Activated naive CD8-positive, alpha-beta T cell treated with anti-CD3 and anti-CD28 coated beads, Interleukin-2, amount 50 U/mL, for 24 hours (primary cell): ENCODE measurements at regions not wholly inside any gene's neighbourhood (a gene's known extent, or its start where the extent isn't known, plus 50 kb on each side); places are given as distances from the start of the nearest gene placed in this dataset.

Experiments used
- ATAC-seq: fragments of 150-1000 bp; cut with Tn5 transposase; one replicate; pipeline ENCODE4 v1.10.0; 2021
- DNase-seq: peaks from one replicate; pipeline ENCODE4 v3.0.0; 2021
- H3K27ac Mint-ChIP-seq: one replicate; pipeline ENCODE4 v1.8.0; 2021; ENCODE audit warnings: mild to moderate bottlenecking, mixed read lengths
- H3K27me3 Mint-ChIP-seq: one replicate; pipeline ENCODE4 v1.8.0; 2021; ENCODE audit warnings: mixed read lengths
- H3K36me3 Mint-ChIP-seq: one replicate; pipeline ENCODE4 v1.8.0; 2021; ENCODE audit warnings: low read depth, mixed read lengths
- H3K4me1 Mint-ChIP-seq: one replicate; pipeline ENCODE4 v1.8.0; 2021; ENCODE audit warnings: mixed read lengths
- H3K4me3 Mint-ChIP-seq: one replicate; pipeline ENCODE4 v1.8.0; 2021; ENCODE audit warnings: mild to moderate bottlenecking, moderate library complexity, mixed read lengths
- H3K9me3 Mint-ChIP-seq: one replicate; pipeline ENCODE4 v1.8.0; 2021; ENCODE audit warnings: mixed read lengths

DNA sequence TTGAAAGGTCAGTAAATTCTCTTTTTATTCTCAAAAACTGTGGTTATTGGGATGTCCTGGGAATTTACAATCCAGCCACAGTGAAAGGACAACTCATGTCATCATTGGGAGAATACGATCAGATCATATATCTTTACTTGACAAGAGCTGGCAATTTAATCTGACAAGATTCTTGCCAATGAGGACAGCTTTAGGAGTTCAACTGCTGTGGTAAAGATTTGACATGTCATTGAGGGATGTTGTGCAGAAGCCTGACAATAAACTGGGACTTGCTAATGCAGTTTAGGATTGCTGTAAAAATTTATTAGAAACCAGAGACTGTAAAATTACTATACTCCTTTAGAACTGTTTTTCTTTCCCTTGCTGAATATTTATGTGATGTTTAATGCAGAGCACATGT is 1131.0 kb downstream of the MAT2B start:
- no peak overlapping the region for H3K4me3 Mint-ChIP-seq
- ATAC-seq: no peak
- no peaks in the 10 kb centered on the region for H3K27me3 Mint-ChIP-seq
- no peaks in the 10 kb centered on the region for H3K9me3 Mint-ChIP-seq
- no peak for DNase-seq
- H3K27ac Mint-ChIP-seq: no peak overlapping the region
- H3K36me3 Mint-ChIP-seq: no peaks in the 10 kb centered on the region
- no peaks in the 10 kb centered on the region for H3K4me1 Mint-ChIP-seq

DNA sequence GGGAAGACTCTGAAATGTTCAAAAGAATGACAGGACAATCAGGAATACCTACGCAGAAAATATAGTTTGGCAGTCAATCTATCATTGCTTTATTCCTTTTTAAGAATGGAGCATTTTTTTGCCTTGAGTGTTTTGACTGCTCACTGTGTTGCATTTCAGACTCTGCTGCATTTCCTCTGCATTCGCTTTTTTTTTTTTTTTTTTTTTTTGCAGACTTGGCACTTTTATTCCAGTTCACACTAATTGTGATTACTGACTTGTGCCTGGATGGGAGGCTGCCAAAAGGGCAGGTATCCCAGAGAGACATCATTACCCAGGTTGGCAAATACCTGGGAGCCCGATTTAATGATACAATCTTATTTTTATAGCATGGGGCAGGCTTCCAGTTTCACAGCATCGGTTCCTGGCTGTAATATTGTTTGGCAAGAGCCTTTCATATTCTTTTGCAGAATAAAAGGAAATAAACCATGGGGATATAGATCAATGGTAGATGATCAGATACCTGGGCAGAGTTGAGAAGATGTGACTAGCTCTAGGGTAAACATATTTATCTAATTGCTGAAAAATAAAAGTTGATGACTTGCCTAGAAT is 1132.6 kb downstream of the MAT2B start:
- no peaks in the 10 kb centered on the region for H3K4me1 Mint-ChIP-seq
- H3K27me3 Mint-ChIP-seq: no peaks in the 10 kb centered on the region
- no peak for ATAC-seq
- H3K9me3 Mint-ChIP-seq: no peaks in the 10 kb centered on the region
- no peak overlapping the region for H3K4me3 Mint-ChIP-seq
- H3K36me3 Mint-ChIP-seq: no peaks in the 10 kb centered on the region
- H3K27ac Mint-ChIP-seq: no peak overlapping the region
- DNase-seq: no peak

DNA sequence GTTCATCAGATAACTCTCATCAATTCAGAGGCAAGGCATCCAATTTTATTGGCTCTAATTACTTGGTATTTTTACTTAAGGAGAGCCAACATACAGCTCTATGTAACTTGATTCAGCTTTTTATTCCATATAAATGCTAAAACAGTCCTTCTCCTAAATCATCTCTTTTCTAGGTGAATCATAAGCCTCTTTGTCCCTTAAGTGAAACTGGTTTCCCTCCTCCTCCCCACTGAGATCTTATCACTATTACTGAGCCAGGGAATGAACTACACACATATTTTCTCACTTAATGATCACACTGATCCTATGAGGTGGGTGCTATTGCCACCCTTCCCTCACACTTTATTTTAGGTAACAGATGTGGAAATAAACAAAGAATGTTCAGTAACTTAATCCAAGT is 1143.8 kb downstream of the MAT2B start:
- H3K9me3 Mint-ChIP-seq: peaks cover 4% of the 10 kb centered on the region
- no peaks in the 10 kb centered on the region for H3K36me3 Mint-ChIP-seq
- no peaks in the 10 kb centered on the region for H3K27me3 Mint-ChIP-seq
- DNase-seq (no peak), ATAC-seq (no peak)
- no peak overlapping the region for H3K4me3 Mint-ChIP-seq
- no peak overlapping the region for H3K27ac Mint-ChIP-seq
- no peaks in the 10 kb centered on the region for H3K4me1 Mint-ChIP-seq

DNA sequence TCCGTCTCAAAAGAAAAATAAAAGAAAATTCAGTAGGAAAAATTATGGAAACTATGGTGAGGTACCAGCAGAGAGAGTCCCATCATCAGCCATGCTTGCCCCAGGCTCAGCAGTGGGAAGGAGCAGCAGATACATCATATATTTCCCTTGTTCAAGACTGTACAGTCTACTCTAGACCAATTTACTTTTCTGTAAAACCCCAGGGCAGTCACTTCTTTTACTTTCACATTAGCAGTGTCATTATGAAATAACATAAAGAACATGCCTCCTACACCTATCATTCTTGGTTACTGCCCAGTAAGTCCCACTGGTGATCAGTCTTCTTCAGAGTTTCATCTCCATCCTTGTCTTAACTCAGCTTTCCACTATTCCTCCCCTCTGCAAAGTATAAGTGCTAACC is 1145.0 kb downstream of the MAT2B start:
- no peaks in the 10 kb centered on the region for H3K4me1 Mint-ChIP-seq

DNA sequence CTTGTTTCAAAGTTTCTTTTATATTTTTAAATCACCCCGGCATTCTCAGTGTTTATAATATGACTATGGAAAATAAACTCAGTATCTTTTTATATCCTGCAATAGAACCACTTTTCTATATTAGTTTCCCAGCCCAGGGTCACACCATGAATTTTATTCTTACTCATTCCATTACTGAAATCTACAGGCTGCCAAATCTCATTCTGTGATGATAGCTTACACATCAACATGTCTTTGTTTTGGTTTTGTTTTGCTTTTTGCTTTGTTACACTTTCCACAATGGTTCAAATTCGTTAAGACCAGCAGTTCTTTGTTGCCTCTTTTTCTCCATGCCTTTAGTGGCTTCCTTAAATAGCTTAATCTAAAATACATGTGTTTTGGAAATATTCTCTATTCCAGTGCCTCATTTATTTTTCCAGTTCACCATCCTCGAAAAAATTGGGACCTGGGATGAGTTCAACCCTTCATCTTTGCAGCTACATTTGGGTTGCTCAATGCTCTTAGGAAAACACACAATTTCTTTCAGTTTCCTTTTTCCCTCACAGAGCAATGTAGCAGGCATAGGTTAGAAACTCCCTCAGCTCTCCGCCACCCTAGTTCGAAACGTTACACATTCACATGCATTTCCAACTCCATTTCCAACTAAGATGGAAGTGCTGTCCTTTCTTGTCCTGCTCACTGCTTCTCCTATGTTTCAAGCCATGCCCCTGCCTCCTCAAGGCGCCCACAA is 1146.3 kb downstream of the MAT2B start:
- no peak overlapping the region for H3K4me3 Mint-ChIP-seq
- no peaks in the 10 kb centered on the region for H3K27me3 Mint-ChIP-seq
- DNase-seq (no peak), ATAC-seq (no peak)
- peaks cover 4% of the 10 kb centered on the region for H3K9me3 Mint-ChIP-seq
- no peaks in the 10 kb centered on the region for H3K36me3 Mint-ChIP-seq
- H3K4me1 Mint-ChIP-seq: no peaks in the 10 kb centered on the region
- no peak overlapping the region for H3K27ac Mint-ChIP-seq

More for the DNA sequence above, 1145.0 kb downstream of the MAT2B start:
- ATAC-seq: no peak
- H3K4me3 Mint-ChIP-seq: no peak overlapping the region
- no peaks in the 10 kb centered on the region for H3K36me3 Mint-ChIP-seq
- H3K27ac Mint-ChIP-seq: no peak overlapping the region
- no peak for DNase-seq
- peaks cover 4% of the 10 kb centered on the region for H3K9me3 Mint-ChIP-seq
- no peaks in the 10 kb centered on the region for H3K27me3 Mint-ChIP-seq

DNA sequence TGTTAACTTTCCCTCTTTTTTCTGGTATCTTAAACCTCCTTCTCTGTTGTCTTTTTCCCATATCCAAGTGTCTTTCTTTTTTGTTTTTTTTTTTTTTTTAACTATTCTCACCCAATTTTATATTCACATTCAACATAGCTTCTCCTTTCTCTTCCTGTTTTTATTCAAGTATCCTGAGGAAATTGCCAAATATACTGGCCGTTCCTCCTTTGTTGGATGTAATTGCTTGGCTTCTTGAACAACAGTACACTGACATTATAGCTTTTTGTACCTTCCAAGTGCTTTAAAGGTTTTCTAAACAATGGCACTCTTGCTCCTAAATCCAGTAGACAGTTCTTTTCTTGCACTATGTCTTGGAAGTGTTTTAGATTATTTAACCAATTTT is 1146.8 kb downstream of the MAT2B start:
- DNase-seq: no peak

DNA sequence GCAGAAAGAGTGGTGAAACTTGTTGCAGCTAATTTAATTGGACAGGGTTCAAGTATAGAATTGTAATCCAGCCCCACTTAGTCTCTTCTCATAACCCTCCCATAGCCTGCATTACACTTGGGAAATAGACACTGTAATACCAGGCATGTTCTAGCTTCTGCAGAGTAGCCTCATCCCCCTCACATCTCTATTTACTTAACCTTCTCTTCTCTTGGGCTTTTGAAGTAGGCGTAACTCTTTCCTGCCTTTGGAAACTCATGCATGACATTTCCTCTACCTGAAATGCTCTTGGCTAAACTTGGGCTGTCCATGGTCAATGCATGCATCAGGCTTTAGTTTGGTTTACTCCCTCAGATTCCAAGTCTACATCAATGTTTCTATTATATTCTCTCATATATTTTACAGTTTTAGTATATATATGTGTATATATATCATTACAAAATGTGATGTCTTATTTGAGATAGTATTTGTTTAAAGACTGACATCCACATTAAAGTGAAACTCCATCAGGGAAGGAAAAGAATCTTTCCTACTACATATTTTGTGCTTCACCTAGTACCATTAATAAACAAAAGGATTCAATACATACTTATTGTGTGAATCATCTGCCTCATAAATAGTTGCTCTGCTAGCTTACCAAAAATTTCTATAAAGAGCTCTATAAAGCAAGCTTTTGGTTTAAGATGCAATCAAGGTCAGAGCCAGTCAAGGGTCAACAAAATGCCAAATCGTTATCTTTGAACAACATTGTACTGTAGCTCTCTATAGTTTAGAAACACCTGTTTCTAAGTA is 1158.0 kb downstream of the MAT2B start:
- Mint-ChIP-seq H3K36me3 (no peaks in the 10 kb centered on the region), H3K27ac (no peak overlapping the region), H3K27me3 (no peaks in the 10 kb centered on the region), H3K9me3 (no peaks in the 10 kb centered on the region), H3K4me3 (no peak overlapping the region), H3K4me1 (no peaks in the 10 kb centered on the region)
- DNase-seq (no peak), ATAC-seq (no peak)

More for the DNA sequence above, 1146.8 kb downstream of the MAT2B start:
- Mint-ChIP-seq H3K9me3 (peaks cover 4% of the 10 kb centered on the region), H3K36me3 (no peaks in the 10 kb centered on the region), H3K27ac (no peak overlapping the region), H3K27me3 (no peaks in the 10 kb centered on the region), H3K4me1 (no peaks in the 10 kb centered on the region), H3K4me3 (no peak overlapping the region)
- no peak for ATAC-seq

DNA sequence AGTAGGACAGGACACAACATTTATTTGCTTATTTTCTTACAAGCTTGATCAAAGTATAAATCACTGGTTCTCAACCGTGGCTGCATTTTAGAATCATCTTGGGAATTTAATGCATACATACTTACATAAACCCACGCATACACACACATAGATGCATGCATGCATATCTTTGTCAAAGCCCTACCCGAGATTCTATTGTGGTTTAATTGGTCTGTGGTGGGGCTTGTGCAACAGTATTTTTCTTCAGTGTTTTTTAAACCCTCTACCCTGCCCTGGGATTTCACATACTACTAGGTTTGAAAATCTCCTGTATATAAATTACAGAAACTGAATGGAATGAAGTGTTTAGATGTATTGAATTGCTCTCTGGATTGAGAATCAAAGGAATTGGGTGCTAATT is 1166.2 kb downstream of the MAT2B start:
- Mint-ChIP-seq H3K9me3 (peaks cover 9% of the 10 kb centered on the region), H3K27ac (no peak overlapping the region), H3K4me1 (no peaks in the 10 kb centered on the region), H3K36me3 (no peaks in the 10 kb centered on the region), H3K4me3 (no peak overlapping the region), H3K27me3 (no peaks in the 10 kb centered on the region)
- ATAC-seq (no peak), DNase-seq (no peak)

DNA sequence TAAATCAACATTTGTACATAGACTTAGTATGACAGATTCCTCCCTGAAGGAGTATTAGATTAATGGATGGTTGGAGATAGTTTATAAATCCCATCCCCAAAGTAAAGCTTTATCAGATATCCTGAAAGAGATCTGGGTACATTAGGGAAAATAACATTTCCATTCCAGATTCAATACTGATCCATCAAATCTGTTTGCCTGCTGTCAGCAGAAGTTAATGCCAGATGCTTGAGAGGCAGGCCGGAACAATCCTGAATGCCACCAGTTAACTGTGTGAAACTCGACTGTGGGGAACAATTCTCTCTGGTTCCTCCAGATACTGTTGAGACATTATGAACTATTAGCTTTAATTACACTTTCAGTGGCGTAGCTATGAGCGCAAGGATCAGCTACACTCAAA is 1166.8 kb downstream of the MAT2B start:
- DNase-seq (no peak), ATAC-seq (no peak)
- Mint-ChIP-seq H3K4me1 (no peaks in the 10 kb centered on the region), H3K36me3 (no peaks in the 10 kb centered on the region), H3K27me3 (no peaks in the 10 kb centered on the region), H3K4me3 (no peak overlapping the region), H3K27ac (no peak overlapping the region), H3K9me3 (peaks cover 9% of the 10 kb centered on the region)

DNA sequence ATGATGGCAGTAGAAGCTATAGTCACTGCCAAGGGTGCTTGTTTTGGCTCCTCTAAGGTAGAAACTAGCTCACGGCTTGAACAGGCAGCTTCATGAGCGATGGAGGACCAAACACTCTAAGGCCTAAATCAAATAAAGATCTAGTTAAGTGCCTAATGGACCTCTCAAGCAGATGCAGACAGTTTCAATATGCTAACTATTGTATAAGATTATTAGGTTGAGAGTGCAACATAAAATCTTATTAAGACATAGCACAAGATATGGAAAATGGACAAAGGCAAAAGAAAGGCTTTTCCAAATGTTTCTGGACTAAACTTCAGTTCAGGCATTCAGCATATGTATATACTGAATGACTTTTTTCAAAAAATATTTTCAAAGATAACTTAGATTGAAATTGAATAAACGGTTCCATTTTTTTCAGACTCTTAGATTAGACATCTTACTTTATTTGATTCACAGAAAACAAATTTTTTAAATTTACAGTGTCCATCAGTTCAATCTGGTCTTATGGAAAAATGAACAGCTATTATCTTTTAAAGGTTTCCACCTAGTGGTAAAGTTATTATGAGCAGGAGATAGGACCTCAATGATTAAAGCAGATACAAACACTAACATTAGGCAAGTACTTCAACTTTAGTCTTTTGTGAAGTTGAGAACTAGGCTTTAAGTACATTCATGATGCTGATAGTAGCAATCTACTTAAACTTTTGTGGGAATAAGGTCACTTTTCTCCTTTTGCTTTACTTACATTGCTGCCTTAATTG is 1167.7 kb downstream of the MAT2B start:
- DNase-seq (no peak), ATAC-seq (no peak)
- Mint-ChIP-seq H3K36me3 (no peaks in the 10 kb centered on the region), H3K4me1 (no peaks in the 10 kb centered on the region), H3K9me3 (peaks cover 9% of the 10 kb centered on the region), H3K27ac (no peak overlapping the region), H3K27me3 (no peaks in the 10 kb centered on the region), H3K4me3 (no peak overlapping the region)

DNA sequence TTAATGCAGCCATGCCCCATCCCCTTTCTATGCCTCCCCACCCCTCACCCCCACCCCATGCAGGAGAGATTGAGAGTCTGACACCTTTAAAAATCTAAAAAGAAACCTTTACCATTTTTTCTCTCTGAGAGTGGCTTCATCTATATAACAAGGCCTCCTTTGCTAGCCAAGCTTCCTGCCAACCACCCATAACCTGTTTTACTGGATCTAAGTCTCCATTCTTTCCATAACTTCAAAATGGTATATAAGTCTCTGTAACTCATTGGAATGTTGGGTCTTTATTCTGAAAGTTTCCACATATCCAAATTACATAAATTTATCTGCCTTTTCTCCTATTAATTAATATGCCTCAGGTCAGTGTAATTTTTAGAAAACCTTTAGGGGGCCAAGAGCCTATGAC is 1174.0 kb downstream of the MAT2B start:
- DNase-seq: no peak
- Mint-ChIP-seq H3K9me3 (no peaks in the 10 kb centered on the region), H3K36me3 (no peaks in the 10 kb centered on the region), H3K4me3 (no peak overlapping the region), H3K4me1 (no peaks in the 10 kb centered on the region), H3K27ac (no peak overlapping the region), H3K27me3 (no peaks in the 10 kb centered on the region)
- no peak for ATAC-seq

DNA sequence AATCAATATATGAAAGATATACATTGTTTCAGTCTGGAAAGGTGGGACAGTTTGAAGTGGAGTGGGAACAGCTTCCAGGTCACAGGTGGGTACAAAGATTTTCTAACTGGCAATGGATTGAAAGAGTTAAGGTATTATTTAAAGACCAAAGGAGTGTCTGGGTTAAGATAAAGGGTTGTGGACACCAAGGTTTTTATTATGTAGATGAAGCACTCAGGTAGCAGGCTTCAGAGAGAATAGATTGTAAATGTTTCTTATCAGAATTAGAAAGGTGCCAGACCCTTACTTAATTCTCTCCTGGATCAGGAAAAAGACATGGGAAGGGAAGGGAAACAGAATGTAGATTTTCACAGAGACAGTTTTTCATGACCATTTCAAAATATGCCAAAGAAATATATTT is 1174.8 kb downstream of the MAT2B start:
- ATAC-seq (no peak), DNase-seq (no peak)
- H3K9me3 Mint-ChIP-seq: no peaks in the 10 kb centered on the region
- H3K27ac Mint-ChIP-seq: no peak overlapping the region
- no peaks in the 10 kb centered on the region for H3K27me3 Mint-ChIP-seq
- no peaks in the 10 kb centered on the region for H3K36me3 Mint-ChIP-seq
- no peak overlapping the region for H3K4me3 Mint-ChIP-seq
- no peaks in the 10 kb centered on the region for H3K4me1 Mint-ChIP-seq

DNA sequence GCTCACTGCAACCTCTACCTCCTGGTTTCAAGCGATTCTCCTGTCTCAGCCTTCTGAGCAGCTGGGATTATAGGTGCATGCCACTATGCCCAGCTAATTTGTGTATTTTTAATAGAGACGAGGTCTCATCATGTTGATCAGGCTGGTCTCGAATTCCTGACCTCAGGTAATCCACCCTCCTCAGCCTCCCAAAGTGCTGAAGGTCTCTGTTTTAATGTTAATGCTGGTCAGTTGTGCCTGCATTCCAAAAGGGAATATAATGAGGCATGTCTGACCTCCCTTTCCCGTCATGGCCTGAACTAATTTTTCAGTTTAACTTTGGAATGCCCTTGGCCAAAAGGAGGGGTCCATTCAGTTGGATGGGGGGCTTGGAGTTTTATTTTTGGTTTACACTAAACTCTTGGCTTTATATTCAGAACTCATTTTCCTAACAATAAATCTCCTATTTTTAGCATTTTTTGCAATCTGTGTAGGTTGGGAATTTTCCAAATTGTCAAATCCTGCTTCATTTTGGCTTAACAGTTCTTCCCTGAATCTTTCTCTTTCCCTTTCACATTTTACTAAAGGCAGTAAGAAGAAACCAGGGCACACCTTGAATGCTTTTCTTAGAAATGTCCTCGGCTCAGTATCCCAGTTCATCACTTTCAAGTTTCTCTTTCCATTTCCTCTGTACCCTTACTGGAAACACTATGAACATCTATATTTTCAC is 1175.5 kb downstream of the MAT2B start:
- H3K27ac Mint-ChIP-seq: no peak overlapping the region
- DNase-seq: no peak
- H3K4me1 Mint-ChIP-seq: no peaks in the 10 kb centered on the region
- no peaks in the 10 kb centered on the region for H3K27me3 Mint-ChIP-seq
- no peak for ATAC-seq
- no peaks in the 10 kb centered on the region for H3K36me3 Mint-ChIP-seq
- H3K4me3 Mint-ChIP-seq: no peak overlapping the region
- H3K9me3 Mint-ChIP-seq: no peaks in the 10 kb centered on the region

DNA sequence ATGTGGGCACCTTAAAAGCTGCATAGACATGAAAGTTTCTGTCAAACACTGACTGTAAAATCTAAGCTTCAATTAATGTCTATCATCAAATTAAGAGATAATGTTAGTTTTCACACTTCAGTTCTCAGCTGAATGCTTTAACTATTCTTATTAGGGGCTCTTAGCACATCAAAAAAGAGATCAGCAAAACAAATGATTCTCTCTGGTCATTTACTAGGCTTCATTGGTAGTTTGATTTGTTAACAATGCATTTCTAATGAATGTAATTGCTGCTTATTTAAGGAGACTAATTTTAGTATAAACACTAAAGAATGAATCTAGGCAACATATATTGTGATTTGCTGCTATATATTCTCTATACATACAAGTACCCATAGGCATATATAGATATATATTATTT is 1182.0 kb downstream of the MAT2B start:
- H3K4me3 Mint-ChIP-seq: no peak overlapping the region
- H3K4me1 Mint-ChIP-seq: no peaks in the 10 kb centered on the region
- DNase-seq: no peak
- no peak overlapping the region for H3K27ac Mint-ChIP-seq
- no peaks in the 10 kb centered on the region for H3K36me3 Mint-ChIP-seq
- ATAC-seq: no peak
- no peaks in the 10 kb centered on the region for H3K9me3 Mint-ChIP-seq
- H3K27me3 Mint-ChIP-seq: peaks cover 2% of the 10 kb centered on the region
